IMR-90 (cell line): ENCODE measurements at regions not wholly inside any gene's neighbourhood (a gene's known extent, or its start where the extent isn't known, plus 50 kb on each side); places are given as distances from the start of the nearest gene placed in this dataset.

ENCODE experiments used
- ATAC-seq: fragments of 200-7000 bp; cut with Tn5 transposase; 2 replicates; pipeline ENCODE4 v1.9.1; 2020; ENCODE audit warnings: low read depth, mild to moderate bottlenecking, moderate library complexity
- BruUV-seq: library from RNA; stranded (reverse); fragments of 400-500 nt; replicated peaks from 2 replicates; lab custom pipeline; 2021; lab: Mats Ljungman, UMichigan
- CTCF ChIA-PET: fragments of 300-600 bp; formaldehyde crosslinking; extraction: SDS; loops from one replicate; lab custom pipeline; 2021; ENCODE audit warnings: antibody characterized with exemption; lab: Yijun Ruan, JAX
- POLR2A ChIA-PET: fragments of 300-600 bp; sonication (Branson Sonifier 250); formaldehyde crosslinking; loops from one replicate; lab custom pipeline; 2022; ENCODE audit warnings: antibody characterized with exemption; ENCODE audit not compliant: unreplicated experiment; lab: Charles Lee
- DNase-seq: peaks from one replicate; pipeline ENCODE4 v3.0.0; 2013
- H2AFZ ChIP-seq: replicated peaks from 2 replicates; pipeline ENCODE3; 2013; ENCODE audit warnings: low read length, mild to moderate bottlenecking; ENCODE audit not compliant: poor library complexity
- H2AK5ac ChIP-seq: 2 replicates; pipeline ENCODE4 v1.6.1; 2013; ENCODE audit warnings: low read depth, low read length, inconsistent platforms
- H2AK9ac ChIP-seq: replicated peaks from 2 replicates; pipeline ENCODE3; 2013; ENCODE audit warnings: mild to moderate bottlenecking, low read depth, low read length, moderate library complexity; ENCODE audit not compliant: poor library complexity
- H2BK120ac ChIP-seq: 2 replicates; pipeline ENCODE4 v1.6.1; 2013; ENCODE audit warnings: low read depth, low read length, inconsistent platforms
- H2BK15ac ChIP-seq: 3 replicates; pipeline ENCODE4 v1.6.1; 2013; ENCODE audit warnings: low read depth, low read length, inconsistent platforms
- H2BK20ac ChIP-seq: 2 replicates; pipeline ENCODE4 v1.6.1; 2013; ENCODE audit warnings: low read depth, mild to moderate bottlenecking, inconsistent platforms, low read length, moderate library complexity
- H2BK5ac ChIP-seq: 2 replicates; pipeline ENCODE4 v1.6.1; 2013; ENCODE audit warnings: mild to moderate bottlenecking, low read depth, low read length, inconsistent platforms; ENCODE audit not compliant: poor library complexity, severe bottlenecking
- H3K14ac ChIP-seq: replicated peaks from 2 replicates; pipeline ENCODE4 v1.6.1; 2013; ENCODE audit warnings: low read depth, low read length, inconsistent platforms
- H3K18ac ChIP-seq: 2 replicates; pipeline ENCODE4 v1.6.1; 2013; ENCODE audit warnings: low read depth, low read length, control low read depth
- H3K23ac ChIP-seq: 2 replicates; pipeline ENCODE4 v1.6.1; 2013; ENCODE audit warnings: low read depth, low read length, inconsistent platforms
- H3K27ac ChIP-seq: 2 replicates; pipeline ENCODE4 v1.5.1; 2013; ENCODE audit warnings: mild to moderate bottlenecking, control low read depth, low read length; ENCODE audit not compliant: insufficient read depth
- H3K27me3 ChIP-seq: 2 replicates; pipeline ENCODE4 v1.6.1; 2013; ENCODE audit warnings: low read length; ENCODE audit not compliant: control insufficient read depth, insufficient read depth
- H3K36me3 ChIP-seq: 2 replicates; pipeline ENCODE4 v1.6.1; 2013; ENCODE audit warnings: low read length, mixed read lengths; ENCODE audit not compliant: control insufficient read depth, insufficient read depth
- H3K4ac ChIP-seq: 2 replicates; pipeline ENCODE4 v1.6.1; 2013; ENCODE audit warnings: low read depth, low read length, inconsistent platforms
- H3K4me1 ChIP-seq: 2 replicates; pipeline ENCODE4 v1.6.1; 2013; ENCODE audit warnings: low read length, mixed read lengths; ENCODE audit not compliant: control insufficient read depth, insufficient read depth
- H3K4me2 ChIP-seq: 2 replicates; pipeline ENCODE4 v1.6.1; 2013; ENCODE audit warnings: low read depth, mild to moderate bottlenecking, control low read depth, low read length, moderate library complexity
- H3K4me3 ChIP-seq: 2 replicates; pipeline ENCODE4 v1.5.1; 2013; ENCODE audit warnings: low read depth, mild to moderate bottlenecking, control low read depth, low read length, moderate library complexity; ENCODE audit not compliant: insufficient read depth
- H3K56ac ChIP-seq: 2 replicates; pipeline ENCODE4 v1.6.1; 2013; ENCODE audit warnings: low read length, inconsistent platforms; ENCODE audit not compliant: insufficient read depth; ENCODE audit errors: extremely low read depth
- H3K79me1 ChIP-seq, 2 experiments: 2 replicates each; pipeline ENCODE4 v1.6.1; 2013; ENCODE audit warnings: low read length in 2 of 2, inconsistent platforms in 1 of 2, low read depth in 1 of 2
- H3K9ac ChIP-seq: 2 replicates; pipeline ENCODE4 v1.6.1; 2013; ENCODE audit warnings: low read depth, low read length, control low read depth
- H3K9me1 ChIP-seq: 2 replicates; pipeline ENCODE4 v1.6.1; 2013; ENCODE audit warnings: low read length, inconsistent platforms; ENCODE audit not compliant: insufficient read depth
- H3K9me3 ChIP-seq: 2 replicates; pipeline ENCODE4 v1.6.1; 2013; ENCODE audit warnings: low read length; ENCODE audit not compliant: control insufficient read depth, insufficient read depth
- H4K20me1 ChIP-seq: 2 replicates; pipeline ENCODE4 v1.6.1; 2013; ENCODE audit warnings: low read length, inconsistent platforms; ENCODE audit not compliant: insufficient read depth
- H4K5ac ChIP-seq: 2 replicates; pipeline ENCODE4 v1.6.1; 2013; ENCODE audit warnings: mild to moderate bottlenecking, low read depth, low read length, control low read depth
- H4K8ac ChIP-seq, 2 experiments: 2 replicates each; pipeline ENCODE4 v1.6.1; 2013; ENCODE audit warnings: low read depth in 2 of 2, low read length in 2 of 2, control low read depth in 1 of 2, inconsistent platforms in 1 of 2
- H4K91ac ChIP-seq: 2 replicates; pipeline ENCODE4 v1.6.1; 2013; ENCODE audit warnings: low read depth, low read length, inconsistent platforms; ENCODE audit not compliant: insufficient read depth
- BHLHE40 ChIP-seq: fragments of 150-350 bp; IDR thresholded peaks from 2 replicates; pipeline ENCODE4 v1.6.1; 2016; ENCODE audit warnings: mild to moderate bottlenecking, low read depth, low read length
- CEBPB ChIP-seq: IDR thresholded peaks from 2 replicates; pipeline ENCODE4 v1.6.1; 2012; ENCODE audit warnings: low read depth, low read length, improper control_type of control experiment
- CHD1 ChIP-seq: IDR thresholded peaks from 2 replicates; pipeline ENCODE4 v1.6.1; 2012; ENCODE audit warnings: low read depth, low read length, improper control_type of control experiment
- FOS ChIP-seq: fragments of 150-350 bp; IDR thresholded peaks from 2 replicates; pipeline ENCODE4 v1.6.1; 2016; ENCODE audit warnings: low read depth, low read length
- MAFK ChIP-seq: IDR thresholded peaks from 2 replicates; pipeline ENCODE4 v1.6.1; 2012; ENCODE audit warnings: low read depth, low read length, improper control_type of control experiment
- MAZ ChIP-seq: IDR thresholded peaks from 2 replicates; pipeline ENCODE4 v1.6.1; 2012; ENCODE audit warnings: low read depth, mild to moderate bottlenecking, low read length, improper control_type of control experiment, moderate library complexity, borderline replicate concordance
- MXI1 ChIP-seq: IDR thresholded peaks from 2 replicates; pipeline ENCODE4 v1.6.1; 2012; ENCODE audit warnings: low read depth, mild to moderate bottlenecking, low read length, moderate library complexity, borderline replicate concordance
- NFE2L2 ChIP-seq: fragments of 150-350 bp; IDR thresholded peaks from 2 replicates; pipeline ENCODE4 v1.6.1; 2016; ENCODE audit warnings: low read depth, mild to moderate bottlenecking, low read length
- POLR2A ChIP-seq: IDR thresholded peaks from 2 replicates; pipeline ENCODE4 v1.6.1; 2012; ENCODE audit warnings: mild to moderate bottlenecking, low read depth, low read length
- RAD21 ChIP-seq: IDR thresholded peaks from 2 replicates; pipeline ENCODE4 v1.6.1; 2012; ENCODE audit warnings: low read length, improper control_type of control experiment
- RCOR1 ChIP-seq: IDR thresholded peaks from 2 replicates; pipeline ENCODE4 v1.6.1; 2012; ENCODE audit warnings: mild to moderate bottlenecking, low read length, improper control_type of control experiment; ENCODE audit not compliant: insufficient replicate concordance
- RFX5 ChIP-seq: IDR thresholded peaks from 2 replicates; pipeline ENCODE4 v1.8.0; 2012; ENCODE audit warnings: low read depth, mild to moderate bottlenecking, low read length, moderate library complexity
- SMC3 ChIP-seq: fragments of 150-350 bp; IDR thresholded peaks from 2 replicates; pipeline ENCODE4 v1.6.1; 2016; ENCODE audit warnings: low read depth, mild to moderate bottlenecking, antibody characterized with exemption, low read length, moderate library complexity
- dilution Hi-C: fragments of 300-500 bp; cut with HindIII; formaldehyde crosslinking; loops from one replicate; pipeline ENCODE4 v1.14.3; 2018; ENCODE audit warnings: low sequenced_read_pairs; ENCODE audit not compliant: unreplicated experiment
- in situ Hi-C: fragments of 300-500 bp; cut with MboI; formaldehyde crosslinking; loops from 3 replicates; pipeline ENCODE4 v1.14.3; 2019; ENCODE audit warnings: low sequenced_read_pairs, inconsistent platforms, mixed read lengths
- intact Hi-C: fragments of 100-400 bp; cut with micrococcal nuclease; formaldehyde crosslinking; loops from 2 replicates; pipeline ENCODE4 v1.10.0; 2022
- TF ChIP-seq, protein P1 (sequence below): fragments of 150-350 bp; IDR thresholded peaks from 2 replicates; pipeline ENCODE4 v1.6.1; 2017; ENCODE audit warnings: mild to moderate bottlenecking, antibody characterized with exemption, low read length, low read depth
- TF ChIP-seq, protein P2 (sequence below): conservative IDR thresholded peaks from 2 replicates; pipeline ENCODE4 v1.5.1; 2012; ENCODE audit warnings: mild to moderate bottlenecking, low read depth, low read length, improper control_type of control experiment
- TF ChIP-seq, protein P3 (sequence below): fragments of 150-350 bp; IDR thresholded peaks from 2 replicates; pipeline ENCODE4 v1.6.1; 2016; ENCODE audit warnings: low read depth, mild to moderate bottlenecking, low read length, moderate library complexity, borderline replicate concordance

DNA sequence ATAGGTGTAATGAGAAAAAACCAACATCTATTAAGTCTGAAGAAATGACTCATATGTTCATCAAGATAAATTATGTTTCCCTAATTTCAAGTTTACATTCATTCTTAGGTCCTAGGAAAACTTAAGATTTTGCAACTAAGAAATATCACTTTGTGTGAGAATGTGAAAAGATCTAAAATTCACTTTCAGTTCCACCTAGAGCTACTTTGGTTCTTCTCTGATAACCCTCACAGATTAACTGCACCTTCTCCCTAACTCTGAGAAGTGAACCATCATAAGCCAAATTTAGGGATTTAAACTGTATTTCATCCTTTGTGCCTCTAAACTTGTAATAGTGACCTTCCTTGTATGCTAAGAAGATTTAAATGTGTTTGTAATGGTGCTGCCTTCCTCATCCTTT, 213.0 kb downstream of the FRK start:
- DNase-seq (no peak), ATAC-seq (no peak)
- Histone ChIP-seq H2BK20ac (no peak overlapping the region), H3K4me3 (no peak overlapping the region), H3K4me2 (no peak overlapping the region), H2AK9ac (no peak overlapping the region), H3K36me3 (no peaks in the 10 kb centered on the region), H3K56ac (no peak overlapping the region), H3K9ac (no peak overlapping the region), H3K23ac (no peak overlapping the region), H2AK5ac (no peak overlapping the region), H2AFZ (no peak overlapping the region), H3K14ac (no peak overlapping the region), H4K20me1 (no peaks in the 10 kb centered on the region), H3K18ac (no peak overlapping the region), H4K8ac (no peak overlapping the region), H3K4me1 (no peaks in the 10 kb centered on the region), H3K9me1 (no peaks in the 10 kb centered on the region), H4K91ac (no peak overlapping the region), H3K9me3 (no peaks in the 10 kb centered on the region; the same call in 1 of the 2 replicates), H3K27me3 (no peaks in the 10 kb centered on the region), H4K5ac (no peak overlapping the region), H3K4ac (no peak overlapping the region), H2BK120ac (no peak overlapping the region), H3K79me1 (no peaks in the 10 kb centered on the region), H2BK5ac (no peak overlapping the region), H2BK15ac (no peak overlapping the region), H3K27ac (no peak overlapping the region)
- TF ChIP-seq MXI1 (no peak), BHLHE40 (no peak), RAD21 (no peak), RCOR1 (no peak), MAZ (no peak), FOS (no peak), POLR2A (no peak), NFE2L2 (no peak), CEBPB (no peak), CHD1 (no peak), SMC3 (no peak), RFX5 (no peak), MAFK (no peak)
- TF ChIP-seq, protein P1, sequence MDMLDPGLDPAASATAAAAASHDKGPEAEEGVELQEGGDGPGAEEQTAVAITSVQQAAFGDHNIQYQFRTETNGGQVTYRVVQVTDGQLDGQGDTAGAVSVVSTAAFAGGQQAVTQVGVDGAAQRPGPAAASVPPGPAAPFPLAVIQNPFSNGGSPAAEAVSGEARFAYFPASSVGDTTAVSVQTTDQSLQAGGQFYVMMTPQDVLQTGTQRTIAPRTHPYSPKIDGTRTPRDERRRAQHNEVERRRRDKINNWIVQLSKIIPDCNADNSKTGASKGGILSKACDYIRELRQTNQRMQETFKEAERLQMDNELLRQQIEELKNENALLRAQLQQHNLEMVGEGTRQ = no peak
- TF ChIP-seq, protein P2, sequence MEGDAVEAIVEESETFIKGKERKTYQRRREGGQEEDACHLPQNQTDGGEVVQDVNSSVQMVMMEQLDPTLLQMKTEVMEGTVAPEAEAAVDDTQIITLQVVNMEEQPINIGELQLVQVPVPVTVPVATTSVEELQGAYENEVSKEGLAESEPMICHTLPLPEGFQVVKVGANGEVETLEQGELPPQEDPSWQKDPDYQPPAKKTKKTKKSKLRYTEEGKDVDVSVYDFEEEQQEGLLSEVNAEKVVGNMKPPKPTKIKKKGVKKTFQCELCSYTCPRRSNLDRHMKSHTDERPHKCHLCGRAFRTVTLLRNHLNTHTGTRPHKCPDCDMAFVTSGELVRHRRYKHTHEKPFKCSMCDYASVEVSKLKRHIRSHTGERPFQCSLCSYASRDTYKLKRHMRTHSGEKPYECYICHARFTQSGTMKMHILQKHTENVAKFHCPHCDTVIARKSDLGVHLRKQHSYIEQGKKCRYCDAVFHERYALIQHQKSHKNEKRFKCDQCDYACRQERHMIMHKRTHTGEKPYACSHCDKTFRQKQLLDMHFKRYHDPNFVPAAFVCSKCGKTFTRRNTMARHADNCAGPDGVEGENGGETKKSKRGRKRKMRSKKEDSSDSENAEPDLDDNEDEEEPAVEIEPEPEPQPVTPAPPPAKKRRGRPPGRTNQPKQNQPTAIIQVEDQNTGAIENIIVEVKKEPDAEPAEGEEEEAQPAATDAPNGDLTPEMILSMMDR = no peak
- TF ChIP-seq, protein P3, sequence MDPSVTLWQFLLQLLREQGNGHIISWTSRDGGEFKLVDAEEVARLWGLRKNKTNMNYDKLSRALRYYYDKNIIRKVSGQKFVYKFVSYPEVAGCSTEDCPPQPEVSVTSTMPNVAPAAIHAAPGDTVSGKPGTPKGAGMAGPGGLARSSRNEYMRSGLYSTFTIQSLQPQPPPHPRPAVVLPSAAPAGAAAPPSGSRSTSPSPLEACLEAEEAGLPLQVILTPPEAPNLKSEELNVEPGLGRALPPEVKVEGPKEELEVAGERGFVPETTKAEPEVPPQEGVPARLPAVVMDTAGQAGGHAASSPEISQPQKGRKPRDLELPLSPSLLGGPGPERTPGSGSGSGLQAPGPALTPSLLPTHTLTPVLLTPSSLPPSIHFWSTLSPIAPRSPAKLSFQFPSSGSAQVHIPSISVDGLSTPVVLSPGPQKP = no peak
- BruUV-seq = no TSS peak
- dilution Hi-C loops = no loop called here
- ChIA-PET POLR2A (no interaction called here), CTCF (no interaction called here)
- intact Hi-C loops = no loop called here
- in situ Hi-C loops = no loop called here
